Fibroblast of lung (primary cell): ENCODE measurements at regions not wholly inside any gene's neighbourhood (a gene's known extent, or its start where the extent isn't known, plus 50 kb on each side); places are given as distances from the start of the nearest gene placed in this dataset.

Source experiments
- DNase-seq, 2 donors: peaks; one replicate each; pipeline versions ENCODE4 v3.0.0 to v3.0.0-alpha.2; 2010; ENCODE audit warnings: low read depth in 2 of 2
- H2AFZ ChIP-seq: 2 replicates; pipeline ENCODE4 v1.5.1; 2012; ENCODE audit warnings: low read length, control low read depth, inconsistent platforms
- H3K27ac ChIP-seq: 2 replicates; pipeline ENCODE4 v1.5.1; 2011; ENCODE audit warnings: low read length, control low read depth; ENCODE audit not compliant: insufficient read depth
- H3K27me3 ChIP-seq: 2 replicates; pipeline ENCODE4 v1.5.1; 2011; ENCODE audit warnings: mild to moderate bottlenecking, low read length; ENCODE audit not compliant: control insufficient read depth, insufficient read depth
- H3K36me3 ChIP-seq: 2 replicates; pipeline ENCODE4 v1.5.1; 2011; ENCODE audit warnings: low read length; ENCODE audit not compliant: control insufficient read depth, insufficient read depth
- H3K4me1 ChIP-seq: 2 replicates; pipeline ENCODE4 v1.5.1; 2011; ENCODE audit warnings: low read length; ENCODE audit not compliant: control insufficient read depth, insufficient read depth; ENCODE audit errors: extremely low read depth
- H3K4me2 ChIP-seq: 2 replicates; pipeline ENCODE4 v1.5.1; 2011; ENCODE audit warnings: low read length, control low read depth; ENCODE audit not compliant: insufficient read depth; ENCODE audit errors: extremely low read depth
- H3K4me3 ChIP-seq, 4 experiments: fragments of 200-600 bp in 1 of 4; sonication (generic) in 1 of 4; replicated peaks in 1 of 4; 2 replicates each; pipeline ENCODE4 v1.5.1; 2011 to 2016; ENCODE audit warnings: low read length in 4 of 4, low read depth in 3 of 4, mild to moderate bottlenecking in 3 of 4, control low read depth in 2 of 4, inconsistent platforms in 1 of 4, mixed read lengths in 1 of 4; ENCODE audit not compliant: insufficient read depth in 1 of 4; ENCODE audit errors: control extremely low read depth in 1 of 4
- H3K79me2 ChIP-seq: 2 replicates; pipeline ENCODE4 v1.5.1; 2012; ENCODE audit warnings: mild to moderate bottlenecking, low read length, inconsistent platforms; ENCODE audit not compliant: control insufficient read depth, insufficient read depth
- H3K9ac ChIP-seq: 2 replicates; pipeline ENCODE4 v1.5.1; 2011; ENCODE audit warnings: mild to moderate bottlenecking, low read length, control low read depth; ENCODE audit not compliant: insufficient read depth
- H3K9me3 ChIP-seq: 2 replicates; pipeline ENCODE4 v1.5.1; 2012; ENCODE audit warnings: low read depth, low read length; ENCODE audit not compliant: control insufficient read depth, insufficient read depth
- H4K20me1 ChIP-seq: 2 replicates; pipeline ENCODE4 v1.5.1; 2011; ENCODE audit warnings: low read length; ENCODE audit not compliant: control insufficient read depth, insufficient read depth; ENCODE audit errors: extremely low read depth
- CTCF ChIP-seq, 2 donors: IDR thresholded peaks in 1 of 2; conservative IDR thresholded peaks in 1 of 2; 1 replicate in 1 of 2; 2 replicates in 1 of 2; pipeline ENCODE4 v1.5.1; 2011 to 2012; ENCODE audit warnings: low read length in 2 of 2, control low read depth in 1 of 2, inconsistent platforms in 1 of 2, low read depth in 1 of 2, mild to moderate bottlenecking in 1 of 2
- EZH2 ChIP-seq: IDR thresholded peaks from 2 replicates; pipeline ENCODE4 v1.5.1; 2012; ENCODE audit warnings: low read length, control low read depth, mild to moderate bottlenecking; ENCODE audit errors: missing control alignments

GRCh38 chr3:168362156-168362555 lies 266.4 kb upstream of the GOLIM4 start:
- Histone ChIP-seq H3K36me3 (no peaks in the 10 kb centered on the region), H3K27ac (no peak overlapping the region), H4K20me1 (no peaks in the 10 kb centered on the region), H3K9ac (no peak overlapping the region), H3K27me3 (no peaks in the 10 kb centered on the region), H3K4me1 (no peaks in the 10 kb centered on the region), H3K4me3 (no peak overlapping the region), H3K79me2 (no peaks in the 10 kb centered on the region), H2AFZ (no peak overlapping the region), H3K4me2 (no peak overlapping the region), H3K9me3 (no peaks in the 10 kb centered on the region)
- peak in 1 of 2 donors; percentile 20 for DNase-seq
- no peak for TF ChIP-seq CTCF (conservative IDR thresholded peaks at IDR 0.05 in 1 of 2, IDR thresholded peaks at IDR 0.05 in 1 of 2; ENCODE audit: low read depth in 1 of 2, low read length in 2 of 2)
- no peak for TF ChIP-seq EZH2

DNA sequence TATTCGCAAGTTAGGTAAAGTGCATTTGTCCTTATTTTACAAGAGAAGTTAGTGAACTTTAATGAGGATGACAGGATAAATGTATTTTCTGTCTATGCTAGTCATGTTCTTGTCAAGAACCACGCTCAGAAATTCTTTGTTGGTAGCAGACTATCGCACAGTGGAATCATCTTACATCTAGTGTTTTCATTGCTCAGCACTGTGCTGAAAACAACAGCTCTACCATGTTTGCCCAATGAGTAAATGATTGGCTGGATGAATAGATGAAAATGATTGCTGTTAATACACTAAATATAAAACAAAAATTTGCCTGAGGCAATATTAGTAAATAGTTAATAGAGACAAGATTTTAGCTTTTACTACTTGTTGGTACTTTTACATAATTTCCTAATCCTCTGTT lies 265.3 kb upstream of the GOLIM4 start:
- Histone ChIP-seq H3K4me1 (no peaks in the 10 kb centered on the region), H3K4me3 (no peak overlapping the region), H3K9me3 (no peaks in the 10 kb centered on the region), H3K36me3 (no peaks in the 10 kb centered on the region), H3K79me2 (no peaks in the 10 kb centered on the region), H3K27ac (no peak overlapping the region), H3K27me3 (no peaks in the 10 kb centered on the region), H3K4me2 (no peak overlapping the region), H2AFZ (no peak overlapping the region), H3K9ac (no peak overlapping the region), H4K20me1 (no peaks in the 10 kb centered on the region)
- DNase-seq = no peak
- TF ChIP-seq CTCF (conservative IDR thresholded peaks at IDR 0.05 in 1 of 2, IDR thresholded peaks at IDR 0.05 in 1 of 2; ENCODE audit: low read depth in 1 of 2, low read length in 2 of 2) (no peak), EZH2 (no peak)

DNA sequence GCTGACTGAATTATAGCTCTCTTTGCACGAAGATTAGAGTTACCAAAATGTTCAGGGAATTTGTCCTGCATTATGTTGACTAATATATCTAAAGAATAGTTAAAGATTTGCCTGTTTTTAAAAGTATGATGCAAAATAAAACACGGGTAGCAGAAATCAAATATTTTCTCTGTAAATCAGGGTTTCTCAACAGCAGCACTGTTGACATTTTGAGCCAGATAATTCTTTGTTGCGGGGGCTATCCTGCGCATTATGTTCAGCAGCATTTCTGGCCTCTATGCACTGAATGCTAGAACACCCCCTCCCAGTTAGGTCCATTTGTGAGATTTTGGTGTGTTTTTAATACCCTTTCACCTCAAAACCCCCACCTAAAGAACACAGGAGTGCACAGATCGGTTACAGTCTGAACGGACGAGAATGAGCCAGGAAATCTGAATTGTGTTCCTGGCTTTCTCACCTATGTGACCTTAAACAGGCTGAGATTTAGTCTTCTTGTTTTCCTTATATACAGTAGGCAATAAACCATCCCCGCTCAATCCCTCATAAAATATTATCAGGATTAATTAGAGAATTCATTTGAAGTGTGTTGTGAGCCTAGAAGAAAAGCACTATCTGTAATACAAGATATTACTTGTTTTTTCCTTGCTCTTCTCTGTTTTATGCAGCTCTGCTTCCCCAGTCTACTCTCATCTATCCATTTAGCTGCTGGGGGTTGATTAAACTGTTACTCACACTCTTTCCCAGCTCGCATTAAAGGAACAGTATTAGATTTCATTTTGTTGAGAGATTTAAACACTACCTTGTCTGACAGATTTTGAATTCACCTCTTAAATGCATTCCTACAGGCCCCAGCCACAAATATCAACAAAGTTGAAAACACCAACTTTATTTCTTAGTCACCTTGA lies 247.5 kb upstream of the GOLIM4 start:
- peaks cover 18% of the 10 kb centered on the region for H3K4me1 ChIP-seq
- H4K20me1 ChIP-seq = no peaks in the 10 kb centered on the region
- H3K27me3 ChIP-seq = no peaks in the 10 kb centered on the region
- no peaks in the 10 kb centered on the region for H3K9me3 ChIP-seq
- no peaks in the 10 kb centered on the region for H3K36me3 ChIP-seq
- no peak overlapping the region for H3K9ac ChIP-seq
- no peak overlapping the region for H3K4me2 ChIP-seq
- H2AFZ ChIP-seq = no peak overlapping the region
- H3K27ac ChIP-seq = no peak overlapping the region
- TF ChIP-seq CTCF (conservative IDR thresholded peaks at IDR 0.05 in 1 of 2, IDR thresholded peaks at IDR 0.05 in 1 of 2; ENCODE audit: low read depth in 1 of 2, low read length in 2 of 2) (no peak), EZH2 (no peak)
- H3K79me2 ChIP-seq = no peaks in the 10 kb centered on the region
- peak in 1 of 2 donors; percentile 9 for DNase-seq
- no peak overlapping the region for H3K4me3 ChIP-seq
